ENCODE measurements at regions not wholly inside any gene's neighbourhood (a gene's known extent, or its start where the extent isn't known, plus 50 kb on each side); places are given as distances from the start of the nearest gene placed in this dataset.

DNA sequence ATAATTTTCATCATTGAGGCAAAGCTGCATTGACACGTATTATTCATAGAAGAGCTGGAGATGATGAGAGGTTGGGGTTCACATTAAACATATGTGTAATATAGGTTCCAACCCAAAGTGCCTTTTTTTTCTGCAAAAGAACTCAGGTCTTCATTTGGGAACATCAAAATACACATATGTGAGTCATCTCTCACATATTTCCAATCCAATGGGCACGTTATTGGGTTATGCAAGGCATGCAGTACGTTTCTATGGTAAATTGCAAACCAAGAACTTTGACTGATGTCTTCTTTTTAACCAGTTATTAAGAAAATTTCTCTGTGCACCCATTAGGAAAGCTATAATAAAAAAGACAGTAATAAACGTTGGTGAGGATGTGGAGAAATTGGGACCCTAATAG is 150.3 kb upstream of the FAM9B start:
- no peak for DNase-seq
- POLR2A ChIA-PET: no interaction called here
- H3K27me3 ChIP-seq (replicated peaks; ENCODE audit: control insufficient read depth, insufficient read depth, low read length): no peaks in the 10 kb centered on the region

DNA sequence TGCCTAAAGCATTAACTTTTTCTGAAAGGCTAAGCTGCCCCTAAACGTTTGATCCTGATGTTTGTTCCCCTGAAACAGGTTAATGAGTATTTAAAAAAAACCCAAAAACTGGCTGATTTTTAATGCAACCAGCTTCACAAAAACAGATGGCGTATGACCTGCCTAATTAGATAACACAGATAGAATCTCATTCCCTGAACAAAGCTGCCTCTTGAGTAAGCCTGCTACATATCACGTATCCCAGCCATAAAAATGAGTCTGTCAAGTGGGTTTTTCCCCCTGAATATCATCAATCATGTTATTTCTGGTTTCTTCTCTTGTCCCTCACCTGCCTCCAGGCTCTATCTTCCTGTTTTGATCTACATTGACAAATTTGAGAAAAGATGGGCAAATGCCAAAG is 154.2 kb upstream of the FAM9B start:
- BruUV-seq (replicated peaks): no TSS peak
- no peaks in the 10 kb centered on the region for H3K36me3 Mint-ChIP-seq (ENCODE audit: insufficient read depth, unreplicated experiment)
- H3K36me3 ChIP-seq (ENCODE audit: control insufficient read depth, insufficient read depth, low read length): no peaks in the 10 kb centered on the region
- intact Hi-C loops (cut with micrococcal nuclease; ENCODE audit: unreplicated experiment): no loop called here
- H3K4me3 ChIP-seq (ENCODE audit: low read depth, low read length): no peak overlapping the region
- ChIA-PET CTCF (no interaction called here), POLR2A (no interaction called here)
- DNase-seq: no peak
- peaks cover 9% of the 10 kb centered on the region for H3K9me3 Mint-ChIP-seq (ENCODE audit: unreplicated experiment)
- no peaks in the 10 kb centered on the region for H3K9me3 ChIP-seq
- no peaks in the 10 kb centered on the region for H3K4me1 Mint-ChIP-seq (ENCODE audit: low read depth, unreplicated experiment)
- no peak overlapping the region for H3K27ac Mint-ChIP-seq (ENCODE audit: unreplicated experiment)
- TF ChIP-seq, protein P1, sequence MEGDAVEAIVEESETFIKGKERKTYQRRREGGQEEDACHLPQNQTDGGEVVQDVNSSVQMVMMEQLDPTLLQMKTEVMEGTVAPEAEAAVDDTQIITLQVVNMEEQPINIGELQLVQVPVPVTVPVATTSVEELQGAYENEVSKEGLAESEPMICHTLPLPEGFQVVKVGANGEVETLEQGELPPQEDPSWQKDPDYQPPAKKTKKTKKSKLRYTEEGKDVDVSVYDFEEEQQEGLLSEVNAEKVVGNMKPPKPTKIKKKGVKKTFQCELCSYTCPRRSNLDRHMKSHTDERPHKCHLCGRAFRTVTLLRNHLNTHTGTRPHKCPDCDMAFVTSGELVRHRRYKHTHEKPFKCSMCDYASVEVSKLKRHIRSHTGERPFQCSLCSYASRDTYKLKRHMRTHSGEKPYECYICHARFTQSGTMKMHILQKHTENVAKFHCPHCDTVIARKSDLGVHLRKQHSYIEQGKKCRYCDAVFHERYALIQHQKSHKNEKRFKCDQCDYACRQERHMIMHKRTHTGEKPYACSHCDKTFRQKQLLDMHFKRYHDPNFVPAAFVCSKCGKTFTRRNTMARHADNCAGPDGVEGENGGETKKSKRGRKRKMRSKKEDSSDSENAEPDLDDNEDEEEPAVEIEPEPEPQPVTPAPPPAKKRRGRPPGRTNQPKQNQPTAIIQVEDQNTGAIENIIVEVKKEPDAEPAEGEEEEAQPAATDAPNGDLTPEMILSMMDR (IDR thresholded peaks at IDR 0.05; ENCODE audit: insufficient read depth in 1 of 2, low read depth in 1 of 2, low read length in 1 of 2, severe bottlenecking in 1 of 2, unreplicated experiment in 1 of 2): no peak
- no peak overlapping the region for H3K4me3 Mint-ChIP-seq (ENCODE audit: unreplicated experiment)
- no peaks in the 10 kb centered on the region for H3K27me3 ChIP-seq (replicated peaks; ENCODE audit: control insufficient read depth, insufficient read depth, low read length)
- H3K4me1 ChIP-seq: no peaks in the 10 kb centered on the region
- H3K27me3 Mint-ChIP-seq (ENCODE audit: insufficient read depth, unreplicated experiment): peaks cover 3% of the 10 kb centered on the region

More for the DNA sequence above, 150.3 kb upstream of the FAM9B start:
- no TSS peak for BruUV-seq (replicated peaks)
- TF ChIP-seq, protein P1 (IDR thresholded peaks at IDR 0.05; ENCODE audit: insufficient read depth in 1 of 2, low read depth in 1 of 2, low read length in 1 of 2, severe bottlenecking in 1 of 2, unreplicated experiment in 1 of 2): no peak
- Mint-ChIP-seq H3K27ac (ENCODE audit: unreplicated experiment) (no peak overlapping the region), H3K4me3 (ENCODE audit: unreplicated experiment) (no peak overlapping the region), H3K4me1 (ENCODE audit: low read depth, unreplicated experiment) (no peaks in the 10 kb centered on the region), H3K27me3 (ENCODE audit: insufficient read depth, unreplicated experiment) (no peaks in the 10 kb centered on the region), H3K36me3 (ENCODE audit: insufficient read depth, unreplicated experiment) (no peaks in the 10 kb centered on the region), H3K9me3 (ENCODE audit: unreplicated experiment) (no peaks in the 10 kb centered on the region)
- CTCF ChIA-PET: no interaction called here
- intact Hi-C loops (cut with micrococcal nuclease; ENCODE audit: unreplicated experiment): no loop called here
- H3K36me3 ChIP-seq (ENCODE audit: control insufficient read depth, insufficient read depth, low read length): no peaks in the 10 kb centered on the region
- no peak overlapping the region for H3K4me3 ChIP-seq (ENCODE audit: low read depth, low read length)
- no peaks in the 10 kb centered on the region for H3K9me3 ChIP-seq
- no peaks in the 10 kb centered on the region for H3K4me1 ChIP-seq

DNA sequence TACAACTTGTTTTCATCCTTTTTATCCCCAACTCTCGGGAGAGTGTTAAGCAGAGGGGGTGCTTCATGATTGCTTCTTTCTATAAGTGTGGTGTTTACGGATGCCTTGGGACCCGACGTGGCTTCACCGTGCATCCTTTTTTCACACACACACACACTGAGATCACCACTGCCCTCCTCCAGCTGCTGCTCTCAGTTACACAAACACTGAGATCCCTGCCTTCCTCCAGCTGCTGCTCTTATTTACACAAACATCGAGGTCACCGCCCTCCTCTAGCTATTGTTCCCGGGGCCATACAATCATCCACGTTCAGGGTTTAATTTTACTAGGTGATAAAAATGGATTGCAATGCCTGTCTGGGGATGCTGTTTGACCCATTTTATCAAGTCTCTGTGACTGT is 155.4 kb upstream of the FAM9B start:
- Mint-ChIP-seq H3K27me3 (ENCODE audit: insufficient read depth, unreplicated experiment) (peaks cover 3% of the 10 kb centered on the region), H3K36me3 (ENCODE audit: insufficient read depth, unreplicated experiment) (no peaks in the 10 kb centered on the region), H3K4me1 (ENCODE audit: low read depth, unreplicated experiment) (no peaks in the 10 kb centered on the region), H3K27ac (ENCODE audit: unreplicated experiment) (no peak overlapping the region), H3K9me3 (ENCODE audit: unreplicated experiment) (peaks cover 9% of the 10 kb centered on the region), H3K4me3 (ENCODE audit: unreplicated experiment) (no peak overlapping the region)
- no peaks in the 10 kb centered on the region for H3K27me3 ChIP-seq (replicated peaks; ENCODE audit: control insufficient read depth, insufficient read depth, low read length)
- intact Hi-C loops (cut with micrococcal nuclease; ENCODE audit: unreplicated experiment): no loop called here
- H3K9me3 ChIP-seq: no peaks in the 10 kb centered on the region
- H3K4me1 ChIP-seq: no peaks in the 10 kb centered on the region
- DNase-seq: no peak
- no peak overlapping the region for H3K4me3 ChIP-seq (ENCODE audit: low read depth, low read length)
- TF ChIP-seq, protein P1 (IDR thresholded peaks at IDR 0.05; ENCODE audit: insufficient read depth in 1 of 2, low read depth in 1 of 2, low read length in 1 of 2, severe bottlenecking in 1 of 2, unreplicated experiment in 1 of 2): no peak
- BruUV-seq (replicated peaks): no TSS peak
- ChIA-PET POLR2A (no interaction called here), CTCF (no interaction called here)
- no peaks in the 10 kb centered on the region for H3K36me3 ChIP-seq (ENCODE audit: control insufficient read depth, insufficient read depth, low read length)

All from Caco-2 (cell line).